ENCODE measurements at regions not wholly inside any gene's neighbourhood (a gene's known extent, or its start where the extent isn't known, plus 50 kb on each side); places are given as distances from the start of the nearest gene placed in this dataset.

DNA sequence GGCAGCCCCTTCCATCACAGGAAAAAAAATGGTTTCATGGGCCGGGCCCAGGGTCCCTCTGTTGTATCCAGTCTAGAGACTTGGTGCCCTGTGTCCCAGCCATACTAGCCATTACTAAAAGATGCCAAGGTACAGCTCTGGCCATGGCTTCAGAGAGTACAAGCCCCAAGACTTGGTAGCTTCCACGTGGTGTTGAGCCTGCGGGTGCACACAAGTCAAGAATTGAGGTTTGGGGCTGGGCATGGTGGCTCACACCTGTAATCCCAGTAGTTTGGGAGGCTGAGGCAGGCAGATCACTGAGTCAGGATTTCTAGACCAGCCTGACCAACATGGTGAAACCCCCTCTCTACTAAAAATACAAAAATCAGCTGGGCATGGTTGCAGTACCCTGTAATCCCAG is 214.3 kb downstream of the LIG4 start:
- no peak for TF ChIP-seq CTCF (IDR thresholded peaks at IDR 0.05)
- TF ChIP-seq POLR2AphosphoS5 (IDR thresholded peaks at IDR 0.05), result no peak

All from breast epithelium (tissue), 3 donors.